Fibroblast of lung (primary cell): ENCODE measurements at regions not wholly inside any gene's neighbourhood (a gene's known extent, or its start where the extent isn't known, plus 50 kb on each side); places are given as distances from the start of the nearest gene placed in this dataset.

Experiments used
- CTCF ChIP-seq, 2 donors: IDR thresholded peaks in 1 of 2; conservative IDR thresholded peaks in 1 of 2; 1 replicate in 1 of 2; 2 replicates in 1 of 2; pipeline ENCODE4 v1.5.1; 2011 to 2012; ENCODE audit warnings: low read length in 2 of 2, control low read depth in 1 of 2, inconsistent platforms in 1 of 2, low read depth in 1 of 2, mild to moderate bottlenecking in 1 of 2
- EZH2 ChIP-seq: IDR thresholded peaks from 2 replicates; pipeline ENCODE4 v1.5.1; 2012; ENCODE audit warnings: low read length, control low read depth, mild to moderate bottlenecking; ENCODE audit errors: missing control alignments

GRCh38 chr4:11149612-11150259 lies 279.0 kb downstream of the HS3ST1 start:
- TF ChIP-seq CTCF (conservative IDR thresholded peaks at IDR 0.05 in 1 of 2, IDR thresholded peaks at IDR 0.05 in 1 of 2; ENCODE audit: low read depth in 1 of 2, low read length in 2 of 2), result no peak
- no peak for TF ChIP-seq EZH2
